HEK293T (cell line): ENCODE measurements at regions not wholly inside any gene's neighbourhood (a gene's known extent, or its start where the extent isn't known, plus 50 kb on each side); places are given as distances from the start of the nearest gene placed in this dataset.

Experiments used
- BHLHE40 ChIP-seq: fragments of 450-650 bp; IDR thresholded peaks from 2 replicates; pipeline ENCODE4 v1.6.1; 2016; ENCODE audit warnings: mild to moderate bottlenecking, moderate library complexity, borderline replicate concordance
- CTBP1 ChIP-seq: fragments of 450-650 bp; IDR thresholded peaks from 2 replicates; pipeline ENCODE4 v1.6.1; 2016; ENCODE audit warnings: borderline replicate concordance
- ELF4 ChIP-seq: fragments of 450-650 bp; IDR thresholded peaks from 2 replicates; pipeline ENCODE4 v1.6.1; 2017; ENCODE audit warnings: antibody characterized with exemption
- FOXA1 ChIP-seq: fragments of 450-650 bp; IDR thresholded peaks from 2 replicates; pipeline ENCODE4 v1.6.1; 2016; ENCODE audit warnings: mild to moderate bottlenecking
- FOXK2 ChIP-seq: fragments of 450-650 bp; IDR thresholded peaks from 2 replicates; pipeline ENCODE4 v1.6.1; 2016; ENCODE audit warnings: mild to moderate bottlenecking
- FOXM1 ChIP-seq: fragments of 450-650 bp; IDR thresholded peaks from 2 replicates; pipeline ENCODE4 v1.6.1; 2017; ENCODE audit warnings: mild to moderate bottlenecking, borderline replicate concordance
- HDGF ChIP-seq: fragments of 450-650 bp; IDR thresholded peaks from 2 replicates; pipeline ENCODE4 v1.6.1; 2017; ENCODE audit warnings: antibody characterized with exemption, borderline replicate concordance
- L3MBTL2 ChIP-seq: fragments of 450-650 bp; conservative IDR thresholded peaks from 2 replicates; pipeline ENCODE4 v1.6.1; 2016; ENCODE audit warnings: mild to moderate bottlenecking
- LEF1 ChIP-seq: fragments of 450-650 bp; IDR thresholded peaks from 2 replicates; pipeline ENCODE4 v1.6.1; 2017; ENCODE audit warnings: mild to moderate bottlenecking, borderline replicate concordance
- NFRKB ChIP-seq: fragments of 450-650 bp; IDR thresholded peaks from 2 replicates; pipeline ENCODE4 v1.6.1; 2016; ENCODE audit warnings: mild to moderate bottlenecking, moderate library complexity
- SP1 ChIP-seq: fragments of 450-650 bp; IDR thresholded peaks from 2 replicates; pipeline ENCODE4 v1.6.1; 2017
- SUZ12 ChIP-seq: fragments of 450-650 bp; IDR thresholded peaks from 2 replicates; pipeline ENCODE4 v1.6.1; 2016; ENCODE audit warnings: mild to moderate bottlenecking
- ZNF384 ChIP-seq: fragments of 450-650 bp; IDR thresholded peaks from 2 replicates; pipeline ENCODE4 v1.6.1; 2016
- TF ChIP-seq, protein P1 (sequence below): fragments of 450-650 bp; IDR thresholded peaks from 2 replicates; pipeline ENCODE4 v1.6.1; 2016

- TF ChIP-seq ELF4 (no peak), FOXA1 (no peak), SP1 (no peak), BHLHE40 (no peak), FOXK2 (no peak), HDGF (no peak), NFRKB (no peak), L3MBTL2 (no peak), ZNF384 (no peak), SUZ12 (no peak), FOXM1 (no peak), CTBP1 (no peak), LEF1 (no peak)
- TF ChIP-seq, protein P1, sequence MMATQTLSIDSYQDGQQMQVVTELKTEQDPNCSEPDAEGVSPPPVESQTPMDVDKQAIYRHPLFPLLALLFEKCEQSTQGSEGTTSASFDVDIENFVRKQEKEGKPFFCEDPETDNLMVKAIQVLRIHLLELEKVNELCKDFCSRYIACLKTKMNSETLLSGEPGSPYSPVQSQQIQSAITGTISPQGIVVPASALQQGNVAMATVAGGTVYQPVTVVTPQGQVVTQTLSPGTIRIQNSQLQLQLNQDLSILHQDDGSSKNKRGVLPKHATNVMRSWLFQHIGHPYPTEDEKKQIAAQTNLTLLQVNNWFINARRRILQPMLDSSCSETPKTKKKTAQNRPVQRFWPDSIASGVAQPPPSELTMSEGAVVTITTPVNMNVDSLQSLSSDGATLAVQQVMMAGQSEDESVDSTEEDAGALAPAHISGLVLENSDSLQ, result no peak
These were observed 867.4 kb downstream of the KCNT2 start for GRCh38 chr1:195740862-195741261.
